ENCODE measurements at regions not wholly inside any gene's neighbourhood (a gene's known extent, or its start where the extent isn't known, plus 50 kb on each side); places are given as distances from the start of the nearest gene placed in this dataset.

DNA sequence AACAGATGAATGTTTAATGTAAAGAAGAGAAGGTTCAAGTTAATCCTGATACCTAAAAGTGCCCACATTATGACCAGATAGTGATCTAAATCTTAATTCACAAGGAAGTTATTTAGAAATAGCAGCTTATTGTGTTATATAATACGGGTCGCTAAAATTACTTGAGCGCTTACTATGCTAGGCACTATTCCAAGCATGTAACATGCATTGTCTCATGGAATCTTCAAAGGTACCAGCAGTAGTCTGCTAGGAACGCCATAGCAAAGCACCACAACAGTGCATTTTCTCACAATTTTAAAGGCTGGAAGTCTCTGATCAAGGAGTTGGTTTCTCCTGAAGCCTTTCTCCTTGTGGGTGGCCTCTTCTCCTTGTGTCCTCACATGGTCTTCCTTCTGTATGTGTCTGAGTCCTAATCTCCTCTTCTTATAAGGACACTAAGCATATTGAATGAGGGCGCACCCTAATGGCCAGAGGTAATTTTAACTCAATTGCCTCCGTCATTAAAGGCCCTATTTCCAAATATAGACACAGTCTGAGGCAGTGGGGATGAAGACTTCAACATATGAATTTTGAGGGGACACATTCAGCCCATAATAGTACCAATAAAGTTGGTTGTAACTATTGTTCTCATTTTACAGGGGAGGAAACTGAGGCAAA is 118.4 kb downstream of the LRRC30 start:
- FAIRE-seq: peak; percentile 78

DNA sequence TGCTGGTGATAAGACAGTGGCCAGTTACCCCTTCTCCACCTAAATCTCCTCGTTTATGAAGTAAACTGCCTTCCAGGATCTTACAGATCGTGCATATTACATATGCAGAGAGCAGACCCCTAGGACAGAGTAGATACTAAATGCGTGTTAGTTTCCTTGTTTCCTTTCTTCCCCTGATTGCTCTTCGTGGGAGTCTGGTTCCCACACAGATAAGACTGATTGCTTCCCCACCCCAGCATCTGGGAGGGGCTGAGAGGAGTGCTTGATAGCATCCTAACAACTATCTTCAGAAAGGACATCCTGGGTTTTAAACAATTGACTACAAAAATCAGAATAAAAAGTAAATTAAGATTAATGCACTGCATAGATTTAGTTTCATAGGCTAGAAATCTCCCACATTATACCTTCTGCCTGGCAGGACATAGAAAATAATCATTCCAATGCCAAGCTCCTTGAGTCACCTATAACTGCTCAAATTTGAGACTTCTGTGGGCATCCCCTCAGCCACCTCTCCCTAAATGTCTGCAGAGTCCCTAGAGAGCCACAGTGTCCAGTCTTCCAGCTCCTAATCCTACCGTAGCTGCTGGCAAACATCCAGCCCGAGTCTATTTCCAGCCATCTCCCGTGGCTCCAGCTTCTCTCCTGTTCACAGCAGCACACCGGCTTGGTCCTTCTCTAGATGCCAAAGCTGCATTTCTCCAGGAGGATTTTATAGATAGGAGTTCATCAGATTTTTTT is 128.3 kb downstream of the LRRC30 start:
- no peak for FAIRE-seq
- DNase-seq (ENCODE audit: low spot score): no peak

More for the DNA sequence above, 118.4 kb downstream of the LRRC30 start:
- DNase-seq (ENCODE audit: low spot score): no peak

DNA sequence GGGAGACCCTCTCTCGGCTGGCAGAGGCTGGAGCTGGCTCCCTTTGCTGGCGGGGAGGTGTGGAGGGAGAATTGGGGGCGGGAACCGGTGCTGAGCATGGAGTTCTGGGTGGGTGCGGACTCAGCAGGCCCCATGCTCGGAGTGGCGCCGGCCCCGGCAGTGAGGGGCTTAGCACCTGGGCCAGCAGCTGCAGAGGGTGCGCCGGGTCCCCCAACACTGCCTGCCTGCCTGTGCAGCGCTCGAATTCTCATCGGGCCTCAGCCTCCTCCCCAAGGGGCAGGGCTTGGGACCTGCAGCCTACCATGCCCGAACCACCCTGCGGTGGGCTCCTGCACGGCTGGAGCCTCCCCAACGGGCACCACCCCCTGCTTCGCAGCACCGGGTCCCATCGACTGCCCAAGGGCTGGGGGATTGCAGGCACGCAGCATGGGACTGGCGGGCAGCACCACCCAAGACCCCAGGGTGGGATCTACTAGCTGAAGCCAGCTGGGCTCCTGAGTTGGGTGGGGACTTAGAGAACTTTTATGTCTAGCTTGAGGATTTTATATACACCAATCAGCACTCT is 129.8 kb downstream of the LRRC30 start:
- FAIRE-seq (no peak), DNase-seq (ENCODE audit: low spot score) (no peak)

DNA sequence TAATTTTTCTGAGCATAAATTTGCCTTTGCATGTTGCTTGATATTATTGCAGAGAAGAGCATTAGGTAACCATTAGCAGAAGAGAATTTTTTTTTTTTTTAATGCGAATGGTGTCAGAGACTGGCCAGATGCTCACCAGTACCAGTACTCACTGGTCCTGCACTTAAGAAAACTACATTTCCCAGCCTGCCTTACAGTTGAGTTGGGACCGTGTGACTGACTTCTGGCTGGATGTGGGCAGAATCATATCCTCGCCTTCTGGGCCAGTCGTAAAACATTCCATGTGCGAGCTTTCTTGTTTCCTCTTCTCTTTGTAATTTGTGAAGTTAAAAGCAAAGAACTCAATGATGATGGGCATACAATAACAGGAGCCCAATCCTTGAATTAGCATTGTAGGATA is 132.4 kb downstream of the LRRC30 start:
- DNase-seq (ENCODE audit: low spot score) (no peak), FAIRE-seq (no peak)

DNA sequence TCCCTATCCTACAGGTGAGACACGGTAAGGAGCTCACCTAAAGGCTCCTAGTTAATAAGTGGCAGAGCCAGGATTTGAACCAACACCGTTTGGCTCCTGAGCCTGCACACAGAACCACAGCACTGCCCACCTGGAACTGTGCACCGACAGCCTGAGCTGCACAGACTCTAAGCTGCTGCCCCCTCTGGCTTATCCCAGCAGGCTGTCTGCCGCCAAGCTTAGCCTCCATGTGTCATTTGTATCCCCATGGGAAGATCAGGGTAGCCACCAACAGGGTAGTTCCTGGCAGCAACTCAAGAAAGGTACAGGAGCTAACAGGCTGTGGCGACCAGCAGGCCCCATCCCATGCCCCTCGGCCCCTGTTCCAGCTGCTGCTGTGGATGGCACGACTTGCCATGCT is 135.7 kb downstream of the LRRC30 start:
- FAIRE-seq (peak; percentile 67), DNase-seq (ENCODE audit: low spot score) (no peak)

DNA sequence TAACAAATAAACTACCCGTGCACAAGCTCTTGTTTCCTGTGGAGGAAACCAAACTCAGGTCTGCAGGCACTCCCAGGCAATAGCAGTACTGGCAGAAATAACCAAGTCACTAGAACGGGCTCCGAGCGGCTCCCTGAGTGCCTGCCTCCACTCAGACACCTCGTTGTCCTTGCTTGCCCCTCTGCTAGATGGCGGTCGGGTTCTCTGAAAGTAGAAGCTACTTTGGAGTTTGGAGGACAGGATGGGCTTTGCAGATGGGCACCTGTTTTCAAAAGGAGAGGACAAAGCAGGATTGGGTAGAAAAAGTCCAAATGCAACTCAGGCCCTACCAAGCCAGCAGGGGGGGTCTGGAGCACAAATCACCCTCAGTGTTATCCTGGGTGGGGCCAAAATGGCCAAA is 136.4 kb downstream of the LRRC30 start:
- DNase-seq (ENCODE audit: low spot score): no peak

DNA sequence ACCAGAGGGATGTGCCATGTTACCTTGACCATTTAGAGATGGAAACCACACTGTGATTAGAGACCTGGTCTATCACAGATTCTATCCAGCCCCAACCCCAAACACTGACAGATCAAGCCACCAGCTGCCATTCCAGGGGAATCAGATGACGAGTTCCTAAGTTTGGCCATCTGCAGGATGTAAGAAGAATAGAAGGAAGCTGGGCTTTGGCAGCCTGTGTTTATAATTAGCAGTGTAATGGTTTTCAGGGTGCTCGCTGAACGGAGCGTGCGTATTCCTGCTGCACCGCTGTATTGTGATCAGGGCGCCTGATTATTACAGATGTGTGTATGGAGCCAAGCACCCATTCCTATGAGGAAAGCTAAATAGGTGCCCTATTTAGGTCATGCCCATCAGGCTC is 138.1 kb downstream of the LRRC30 start:
- FAIRE-seq: no peak
- no peak for DNase-seq (ENCODE audit: low spot score)

More for the DNA sequence above, 136.4 kb downstream of the LRRC30 start:
- FAIRE-seq: no peak

DNA sequence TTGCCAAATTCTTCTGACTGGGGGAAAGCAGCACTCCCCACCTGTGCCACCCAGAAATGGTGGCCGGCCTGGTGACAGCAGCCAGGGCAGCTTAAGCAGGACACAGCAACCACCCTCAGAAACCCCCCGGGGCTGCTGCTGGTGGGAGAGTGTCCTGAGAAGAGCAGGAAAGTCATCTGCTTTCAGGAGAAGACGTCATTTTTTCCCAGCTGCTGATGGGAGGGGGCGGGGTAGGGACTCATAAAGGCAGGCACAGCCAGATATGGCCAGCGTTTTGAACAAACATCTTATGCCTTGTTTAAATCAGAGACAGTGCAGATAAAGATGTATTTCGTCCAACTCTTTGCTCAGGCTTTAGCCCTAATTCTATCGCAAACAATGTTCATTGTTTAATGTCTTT is 139.5 kb downstream of the LRRC30 start:
- FAIRE-seq: no peak

DNA sequence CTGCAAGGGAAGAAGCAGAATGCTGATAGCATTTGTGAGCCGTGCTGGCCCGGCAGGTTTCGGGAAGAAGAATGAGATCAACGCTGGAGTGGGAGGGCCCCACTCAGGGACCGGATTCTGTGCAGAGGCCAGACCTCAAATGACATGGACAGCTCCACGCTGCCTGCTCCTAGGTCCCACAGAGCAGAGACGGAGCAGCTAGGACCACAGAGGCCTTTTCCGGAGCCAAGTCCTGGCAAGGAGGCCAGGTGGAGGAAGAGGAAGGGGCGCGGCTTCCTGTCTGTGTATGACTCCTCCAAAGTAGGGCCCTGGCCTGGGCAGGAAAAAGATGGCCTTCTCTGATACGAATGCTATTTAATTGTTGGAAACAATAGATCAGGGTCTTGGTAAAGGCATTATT is 139.9 kb downstream of the LRRC30 start:
- FAIRE-seq (no peak), DNase-seq (ENCODE audit: low spot score) (no peak)

More for the DNA sequence above, 139.5 kb downstream of the LRRC30 start:
- no peak for DNase-seq (ENCODE audit: low spot score)

DNA sequence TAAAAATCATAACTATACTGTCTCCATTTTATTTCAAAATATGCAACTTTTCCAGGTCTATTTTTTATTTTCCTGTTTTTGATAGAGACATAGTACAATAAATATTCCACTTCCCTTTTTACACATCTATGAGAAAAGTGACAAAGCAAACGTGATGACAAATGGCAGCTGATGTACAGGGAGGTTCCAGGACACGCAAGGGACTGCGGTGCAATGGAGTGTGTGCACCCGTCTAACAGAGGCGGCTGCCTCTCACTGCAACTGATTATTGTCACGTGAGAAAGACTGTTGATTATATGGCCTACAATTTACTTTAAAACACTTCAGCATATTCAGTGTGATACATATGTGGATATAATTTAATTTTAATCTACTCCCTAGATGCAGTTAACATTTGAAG is 142.6 kb downstream of the LRRC30 start:
- FAIRE-seq (no peak), DNase-seq (ENCODE audit: low spot score) (no peak)

DNA sequence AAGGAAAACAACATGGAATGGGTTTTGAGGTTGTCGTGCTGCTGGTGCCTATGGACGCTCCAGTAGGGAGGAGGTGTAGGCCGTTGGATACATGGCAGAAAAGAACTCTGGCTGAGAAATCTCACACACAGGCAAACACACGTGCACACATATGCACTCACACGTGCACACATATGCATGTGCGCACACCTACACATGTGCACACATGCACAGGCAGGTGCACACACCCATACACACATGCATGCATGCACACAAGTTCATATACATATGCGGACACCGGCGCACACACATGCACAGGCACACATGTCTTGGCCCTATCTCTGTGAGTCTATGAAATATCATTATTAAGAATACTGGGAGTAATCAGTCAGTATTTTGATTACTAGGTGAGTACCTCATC is 150.4 kb downstream of the LRRC30 start:
- no peak for DNase-seq (ENCODE audit: low spot score)
- peak; percentile 96 for FAIRE-seq

DNA sequence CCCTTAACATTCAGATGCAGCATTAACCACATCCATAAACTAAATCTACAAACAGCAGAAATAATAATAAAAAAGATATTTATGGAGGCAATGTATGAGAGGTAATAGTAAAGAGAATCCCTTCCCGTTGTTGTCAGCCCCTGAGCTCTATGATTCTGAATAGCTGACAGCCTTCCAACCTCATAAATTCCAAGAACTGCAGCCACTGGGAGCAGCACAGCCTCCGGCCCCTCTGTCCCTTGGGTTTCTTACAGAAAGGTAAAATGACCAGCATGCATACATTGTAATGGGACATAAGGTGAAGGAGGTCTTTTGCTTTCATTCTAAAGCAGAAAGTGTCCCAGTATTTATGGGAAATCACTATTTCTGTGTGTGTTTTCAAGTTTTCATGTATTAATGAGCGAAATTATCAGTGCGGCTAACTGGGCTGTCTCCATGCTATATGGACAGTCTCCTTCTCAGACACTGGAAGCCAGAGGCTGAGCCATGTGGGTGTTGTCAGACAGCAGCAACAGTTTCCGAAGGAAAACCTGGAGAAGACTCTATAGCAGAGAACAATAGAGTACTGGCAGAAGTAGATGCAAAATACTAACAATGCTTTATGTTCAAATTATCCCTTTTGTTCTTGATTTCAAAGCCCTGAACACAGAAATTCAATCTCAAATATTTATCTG is 151.6 kb downstream of the LRRC30 start:
- peak; percentile 76 for FAIRE-seq
- DNase-seq (ENCODE audit: low spot score): no peak

DNA sequence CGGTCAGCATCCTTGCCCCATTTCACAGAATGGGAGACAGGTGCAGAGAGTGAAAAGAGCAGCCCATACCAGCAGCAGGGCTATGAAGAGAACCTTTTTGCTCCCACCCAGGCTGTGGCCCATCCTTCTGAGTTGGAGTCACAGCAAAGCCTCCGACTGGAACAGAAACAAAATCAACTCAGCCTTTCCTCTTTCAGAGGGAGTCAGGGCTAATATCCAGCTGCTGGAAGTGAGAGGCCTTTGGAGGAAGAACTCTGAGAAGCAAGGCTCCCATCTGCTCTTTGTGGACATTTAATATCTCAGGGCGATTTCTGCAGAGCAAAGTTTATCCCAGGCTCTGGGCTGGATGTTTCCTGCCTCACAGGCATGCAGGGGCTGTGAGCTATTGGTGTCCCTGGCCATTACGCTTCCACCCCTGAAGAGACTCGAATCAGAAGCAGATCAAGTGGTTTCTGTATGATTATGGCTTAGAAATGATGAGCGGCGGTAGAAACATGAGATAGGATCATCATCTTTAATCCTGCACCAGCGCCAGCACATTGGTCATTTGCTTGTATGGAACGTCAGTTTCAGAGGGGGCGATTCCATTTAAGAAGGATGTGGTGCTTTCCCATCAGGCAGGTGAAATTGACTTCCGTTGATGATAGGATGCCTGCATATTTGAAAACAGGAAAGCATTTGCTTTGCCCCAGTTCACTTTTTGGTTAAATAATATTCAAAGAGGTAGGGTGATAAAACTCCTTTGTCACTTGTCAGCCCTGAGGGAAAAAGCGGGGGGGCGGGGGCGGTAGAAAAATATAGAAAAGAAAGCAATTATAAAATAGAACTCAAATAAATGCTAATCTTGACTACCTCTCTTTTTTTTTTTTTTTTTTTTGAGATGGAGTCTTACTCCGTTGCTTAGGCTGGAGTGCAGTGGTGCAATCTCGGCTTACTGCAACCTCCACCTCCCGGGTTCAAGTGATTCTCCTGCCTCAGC is 152.4 kb downstream of the LRRC30 start:
- DNase-seq (ENCODE audit: low spot score): no peak
- FAIRE-seq: peak; percentile 79

DNA sequence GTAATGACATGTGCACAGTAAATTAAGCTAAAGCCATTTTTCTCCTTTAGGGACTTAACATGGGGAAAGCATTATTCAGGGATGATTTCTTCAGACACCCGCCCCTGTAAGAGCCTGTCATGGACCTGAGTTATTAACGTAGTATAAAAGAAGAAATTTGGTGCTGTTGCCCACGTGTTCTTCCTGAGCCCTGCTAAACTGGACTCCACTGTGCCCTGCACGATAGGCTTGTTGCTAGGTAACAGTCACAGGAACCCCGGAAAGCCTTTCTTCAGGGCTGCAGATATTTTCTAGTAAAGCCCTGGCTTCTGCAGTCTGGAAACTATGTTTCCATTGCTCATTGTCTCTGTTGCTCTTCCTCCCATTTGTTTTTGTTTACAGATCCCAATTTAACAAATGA is 157.9 kb downstream of the LRRC30 start:
- DNase-seq (ENCODE audit: low spot score): no peak
- FAIRE-seq: no peak

DNA sequence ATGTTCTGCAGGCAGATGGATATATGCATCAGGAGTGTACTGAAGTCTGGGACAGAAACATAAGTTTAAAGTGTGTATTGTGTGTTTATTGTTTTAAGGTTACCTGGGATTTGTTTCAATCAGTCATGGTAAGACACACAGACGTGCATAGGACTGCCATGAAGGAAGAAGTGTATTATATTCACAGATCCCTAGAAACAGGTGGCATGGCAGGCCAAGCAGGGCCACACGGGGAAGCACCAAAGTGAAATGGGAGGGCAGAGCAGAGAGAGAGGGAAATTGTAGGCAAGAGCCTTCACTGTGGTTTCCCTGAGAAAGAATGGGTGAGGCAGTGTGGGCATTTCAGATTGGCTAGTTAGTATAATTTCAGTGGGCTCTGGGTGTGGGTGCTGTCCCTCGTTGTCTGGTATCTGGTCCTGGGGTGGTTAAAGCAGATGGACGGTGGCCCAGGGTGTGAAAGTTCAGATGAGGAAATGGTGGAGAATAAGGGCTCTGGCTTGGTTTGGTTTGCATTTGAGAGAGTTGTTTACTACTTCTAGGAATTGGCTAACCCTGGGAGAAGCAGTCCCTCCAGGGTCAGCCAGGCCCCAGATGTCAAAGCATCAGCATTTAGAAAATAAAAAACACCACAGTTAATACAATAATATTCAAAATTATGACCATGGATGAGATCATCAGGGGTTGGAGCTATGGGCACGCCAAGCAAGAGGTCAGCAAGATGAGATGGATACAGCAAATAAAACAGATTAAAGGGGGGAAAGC is 160.0 kb downstream of the LRRC30 start:
- no peak for DNase-seq (ENCODE audit: low spot score)
- no peak for FAIRE-seq

DNA sequence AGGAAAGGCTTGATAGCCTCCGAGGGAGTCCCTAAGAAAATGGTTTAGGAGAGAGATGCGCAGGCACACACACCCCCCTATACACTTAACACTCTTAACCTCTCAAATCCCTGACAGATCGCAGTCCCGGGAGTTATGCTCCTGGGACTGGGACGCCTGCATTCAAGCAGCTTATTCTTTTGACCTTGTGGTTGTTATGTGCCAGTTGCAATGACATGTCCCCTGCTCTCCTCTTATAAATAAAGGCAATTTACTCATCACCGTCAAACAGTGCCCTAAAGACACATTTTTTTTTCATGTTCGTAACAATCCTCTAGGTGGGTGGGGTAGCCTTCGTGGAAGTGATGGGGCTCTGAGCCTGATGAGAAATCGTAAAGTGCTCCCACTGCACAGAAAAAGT is 162.2 kb downstream of the LRRC30 start:
- DNase-seq (ENCODE audit: low spot score) (no peak), FAIRE-seq (no peak)

DNA sequence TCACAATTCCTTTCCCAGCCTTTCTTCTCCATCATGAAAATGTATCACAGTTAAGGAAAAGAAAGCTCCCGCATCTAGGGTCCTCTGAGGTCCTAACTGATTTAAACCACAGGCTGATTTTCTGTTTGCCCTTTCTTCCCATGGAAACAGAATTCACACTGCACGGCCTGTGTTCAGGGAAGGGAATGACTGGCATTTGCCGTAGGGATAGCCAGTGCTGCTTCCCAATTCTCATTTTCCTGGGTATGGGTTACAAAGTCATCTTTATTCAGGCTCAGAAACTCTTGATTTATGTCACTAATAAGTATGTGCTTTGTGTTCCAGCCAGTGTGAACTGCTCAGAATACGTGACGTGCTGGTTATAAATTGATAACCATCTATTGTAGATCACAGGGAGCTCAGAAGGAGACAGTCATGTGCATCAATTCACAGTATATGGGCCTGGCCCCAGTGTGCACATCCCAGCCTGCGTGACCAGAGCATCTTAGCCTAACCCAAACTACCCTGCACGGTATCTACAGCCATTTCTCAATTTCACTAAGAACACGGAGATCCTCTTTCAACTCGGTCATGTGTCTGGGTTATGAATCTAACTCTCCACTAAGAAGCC is 163.3 kb downstream of the LRRC30 start:
- peak; percentile 5 for FAIRE-seq
- no peak for DNase-seq (ENCODE audit: low spot score)

DNA sequence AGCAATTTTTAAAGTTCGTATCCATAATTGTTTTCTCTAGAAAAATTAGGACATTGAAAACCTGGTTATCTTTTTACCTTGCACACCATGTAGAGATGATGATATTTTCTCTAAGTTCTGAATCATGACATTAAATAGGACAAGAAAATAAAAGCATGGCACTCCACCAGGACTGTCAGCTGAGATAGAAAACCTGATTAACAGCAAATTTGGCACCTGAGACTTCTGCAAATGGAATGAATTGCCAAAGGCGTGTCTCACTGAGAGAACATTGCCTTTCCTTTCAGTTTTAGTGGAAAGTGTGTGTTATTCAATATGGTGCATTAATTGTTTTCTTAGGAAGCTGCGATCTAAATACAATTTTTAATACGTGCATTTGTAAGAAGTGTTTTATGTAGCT is 164.7 kb downstream of the LRRC30 start:
- FAIRE-seq (no peak), DNase-seq (ENCODE audit: low spot score) (no peak)

DNA sequence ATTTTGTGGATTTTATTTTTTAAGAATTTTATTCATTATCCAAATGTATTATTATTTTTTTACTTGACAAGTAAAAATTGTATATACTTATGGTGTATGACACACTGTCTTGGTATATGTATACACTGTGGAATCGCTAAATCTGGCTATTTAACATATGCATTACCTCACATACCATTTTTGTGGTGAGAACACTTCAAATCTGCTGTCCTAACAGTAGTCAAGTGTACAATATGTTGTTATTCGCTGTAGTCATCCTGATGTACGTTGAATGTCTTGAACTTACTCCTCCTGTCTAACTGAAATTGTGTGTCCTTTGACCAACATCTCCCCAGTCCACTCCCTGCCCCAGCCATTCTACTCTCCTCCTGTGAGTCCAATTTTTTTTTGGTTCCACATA is 153.2 kb upstream of the PTPRM start:
- FAIRE-seq (peak; percentile 79), DNase-seq (ENCODE audit: low spot score) (no peak)

DNA sequence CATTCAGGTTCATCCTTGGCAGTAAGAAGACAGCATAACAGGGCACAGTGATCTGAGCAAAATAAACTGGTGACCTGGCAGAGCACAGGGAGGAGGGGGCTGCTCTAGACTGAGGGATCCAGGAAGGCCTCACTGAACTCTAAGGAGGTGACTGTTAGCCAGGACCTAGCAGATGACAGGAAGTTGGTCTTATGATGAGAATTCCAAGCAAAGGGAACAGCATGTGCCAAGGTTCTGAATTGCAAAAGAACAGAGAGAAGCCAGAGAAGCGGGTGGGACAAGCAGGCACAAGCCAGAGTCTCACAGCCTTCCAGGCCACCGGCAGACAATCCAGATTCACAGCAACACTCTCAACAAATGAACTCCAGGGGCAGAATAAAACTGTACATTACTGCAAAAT is 152.7 kb upstream of the PTPRM start:
- FAIRE-seq (peak; percentile 30), DNase-seq (ENCODE audit: low spot score) (no peak)
